ENCODE measurements at regions not wholly inside any gene's neighbourhood (a gene's known extent, or its start where the extent isn't known, plus 50 kb on each side); places are given as distances from the start of the nearest gene placed in this dataset.

DNA sequence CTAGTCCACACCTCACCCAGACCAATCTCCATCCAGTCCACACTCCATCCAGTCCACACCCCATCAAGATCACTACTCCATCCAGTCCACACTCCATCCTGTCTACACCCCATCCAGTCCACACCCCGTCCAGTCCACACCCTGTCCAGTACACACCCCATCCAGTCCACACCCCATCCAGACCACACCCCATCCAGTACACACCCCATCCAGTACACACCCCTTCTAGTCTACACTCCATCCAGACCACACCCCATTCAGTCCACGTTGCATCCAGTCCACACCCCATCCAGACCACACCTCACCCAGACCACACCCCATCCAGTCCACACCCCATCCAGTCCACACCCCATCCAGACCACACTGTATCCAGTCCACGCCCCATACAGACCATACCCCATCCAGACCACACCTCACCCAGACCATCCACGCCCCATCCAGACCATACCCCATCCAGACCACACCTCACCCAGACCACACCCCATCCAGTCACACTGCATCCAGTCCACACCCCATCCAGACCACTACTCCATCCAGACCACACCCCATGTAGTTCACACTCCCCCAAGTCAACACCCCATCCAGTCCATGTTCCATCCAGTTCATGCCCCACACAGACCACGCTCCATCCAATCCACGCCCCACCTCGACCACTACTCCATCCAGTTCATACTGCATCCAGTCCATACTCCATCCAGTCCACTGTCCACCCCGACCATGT lies 116.6 kb upstream of the RTL1 start:
- H3K27ac ChIP-seq (ENCODE audit: low read length), result no peak overlapping the region
- BruUV-seq (replicated peaks), result no TSS peak
- POLR2A ChIA-PET, result no interaction called here
- H3K27me3 ChIP-seq (ENCODE audit: control insufficient read depth, insufficient read depth, low read length), result no peaks in the 10 kb centered on the region
- DNase-seq (ENCODE audit: low read depth, low spot score) (no peak), ATAC-seq (peak; percentile 28)
- TF ChIP-seq SIN3A (IDR thresholded peaks at IDR 0.05; ENCODE audit: borderline replicate concordance, insufficient read depth, low read depth, low read length), result no peak
- TF ChIP-seq, protein P1, sequence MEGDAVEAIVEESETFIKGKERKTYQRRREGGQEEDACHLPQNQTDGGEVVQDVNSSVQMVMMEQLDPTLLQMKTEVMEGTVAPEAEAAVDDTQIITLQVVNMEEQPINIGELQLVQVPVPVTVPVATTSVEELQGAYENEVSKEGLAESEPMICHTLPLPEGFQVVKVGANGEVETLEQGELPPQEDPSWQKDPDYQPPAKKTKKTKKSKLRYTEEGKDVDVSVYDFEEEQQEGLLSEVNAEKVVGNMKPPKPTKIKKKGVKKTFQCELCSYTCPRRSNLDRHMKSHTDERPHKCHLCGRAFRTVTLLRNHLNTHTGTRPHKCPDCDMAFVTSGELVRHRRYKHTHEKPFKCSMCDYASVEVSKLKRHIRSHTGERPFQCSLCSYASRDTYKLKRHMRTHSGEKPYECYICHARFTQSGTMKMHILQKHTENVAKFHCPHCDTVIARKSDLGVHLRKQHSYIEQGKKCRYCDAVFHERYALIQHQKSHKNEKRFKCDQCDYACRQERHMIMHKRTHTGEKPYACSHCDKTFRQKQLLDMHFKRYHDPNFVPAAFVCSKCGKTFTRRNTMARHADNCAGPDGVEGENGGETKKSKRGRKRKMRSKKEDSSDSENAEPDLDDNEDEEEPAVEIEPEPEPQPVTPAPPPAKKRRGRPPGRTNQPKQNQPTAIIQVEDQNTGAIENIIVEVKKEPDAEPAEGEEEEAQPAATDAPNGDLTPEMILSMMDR (IDR thresholded peaks at IDR 0.05), result no peak
- TF ChIP-seq, protein P2, sequence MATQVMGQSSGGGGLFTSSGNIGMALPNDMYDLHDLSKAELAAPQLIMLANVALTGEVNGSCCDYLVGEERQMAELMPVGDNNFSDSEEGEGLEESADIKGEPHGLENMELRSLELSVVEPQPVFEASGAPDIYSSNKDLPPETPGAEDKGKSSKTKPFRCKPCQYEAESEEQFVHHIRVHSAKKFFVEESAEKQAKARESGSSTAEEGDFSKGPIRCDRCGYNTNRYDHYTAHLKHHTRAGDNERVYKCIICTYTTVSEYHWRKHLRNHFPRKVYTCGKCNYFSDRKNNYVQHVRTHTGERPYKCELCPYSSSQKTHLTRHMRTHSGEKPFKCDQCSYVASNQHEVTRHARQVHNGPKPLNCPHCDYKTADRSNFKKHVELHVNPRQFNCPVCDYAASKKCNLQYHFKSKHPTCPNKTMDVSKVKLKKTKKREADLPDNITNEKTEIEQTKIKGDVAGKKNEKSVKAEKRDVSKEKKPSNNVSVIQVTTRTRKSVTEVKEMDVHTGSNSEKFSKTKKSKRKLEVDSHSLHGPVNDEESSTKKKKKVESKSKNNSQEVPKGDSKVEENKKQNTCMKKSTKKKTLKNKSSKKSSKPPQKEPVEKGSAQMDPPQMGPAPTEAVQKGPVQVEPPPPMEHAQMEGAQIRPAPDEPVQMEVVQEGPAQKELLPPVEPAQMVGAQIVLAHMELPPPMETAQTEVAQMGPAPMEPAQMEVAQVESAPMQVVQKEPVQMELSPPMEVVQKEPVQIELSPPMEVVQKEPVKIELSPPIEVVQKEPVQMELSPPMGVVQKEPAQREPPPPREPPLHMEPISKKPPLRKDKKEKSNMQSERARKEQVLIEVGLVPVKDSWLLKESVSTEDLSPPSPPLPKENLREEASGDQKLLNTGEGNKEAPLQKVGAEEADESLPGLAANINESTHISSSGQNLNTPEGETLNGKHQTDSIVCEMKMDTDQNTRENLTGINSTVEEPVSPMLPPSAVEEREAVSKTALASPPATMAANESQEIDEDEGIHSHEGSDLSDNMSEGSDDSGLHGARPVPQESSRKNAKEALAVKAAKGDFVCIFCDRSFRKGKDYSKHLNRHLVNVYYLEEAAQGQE (IDR thresholded peaks at IDR 0.05; ENCODE audit: insufficient read depth in 1 of 2, low read depth in 2 of 2, low read length in 1 of 2), result no peak
- intact Hi-C loops (cut with micrococcal nuclease; ENCODE audit: unreplicated experiment), result no loop called here
- in situ Hi-C loops (cut with HindIII; ENCODE audit: low pct_unique_long_range_greater_than_20kb, low sequenced_read_pairs), result no loop called here
- H3K36me3 ChIP-seq (ENCODE audit: control insufficient read depth, insufficient read depth, low read length), result no peaks in the 10 kb centered on the region
- CTCF ChIA-PET, result no interaction called here
- no peak overlapping the region for H3K4me3 ChIP-seq (ENCODE audit: low read depth in 2 of 2, low read length in 2 of 2)
- no peaks in the 10 kb centered on the region for H3K4me1 ChIP-seq (ENCODE audit: control insufficient read depth, insufficient read depth, low read length)
- no peaks in the 10 kb centered on the region for H3K9me3 ChIP-seq (ENCODE audit: control insufficient read depth, insufficient read depth, low read depth, low read length)

DNA sequence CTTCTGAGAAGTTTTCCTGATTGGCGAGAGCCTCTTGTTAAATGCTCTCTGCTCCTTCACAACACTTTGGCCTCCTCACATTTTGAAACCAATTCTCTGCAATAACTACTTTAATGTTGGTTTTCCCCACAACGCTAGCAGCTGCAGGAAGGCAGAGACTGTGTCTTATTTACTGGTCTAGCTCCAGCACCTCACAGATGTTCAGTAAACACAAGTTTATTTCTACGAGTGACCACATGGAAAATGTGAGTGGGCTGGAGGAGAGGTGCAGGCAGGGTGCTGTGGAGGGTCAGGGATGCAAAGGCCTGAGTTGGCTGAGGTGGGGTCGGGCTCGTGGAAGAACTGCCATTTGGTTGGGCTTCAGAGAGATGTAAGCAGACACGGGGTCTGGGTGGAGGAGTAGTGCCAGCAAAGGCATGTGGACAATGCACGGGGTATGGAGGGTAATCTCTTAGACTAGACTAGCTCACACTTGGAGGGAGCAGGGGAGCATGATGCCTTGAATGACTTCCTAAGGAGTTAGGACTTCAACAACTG lies 117.4 kb upstream of the RTL1 start:
- ChIA-PET CTCF (no interaction called here), POLR2A (no interaction called here)
- H3K4me3 ChIP-seq (ENCODE audit: low read depth in 2 of 2, low read length in 2 of 2), result no peak overlapping the region
- no peak overlapping the region for H3K27ac ChIP-seq (ENCODE audit: low read length)
- TF ChIP-seq TCF7L2 (IDR thresholded peaks at IDR 0.05; ENCODE audit: low read depth, low read length) (no peak), POLR2AphosphoS5 (IDR thresholded peaks at IDR 0.05; ENCODE audit: low read depth, low read length) (no peak), SIN3A (IDR thresholded peaks at IDR 0.05; ENCODE audit: borderline replicate concordance, insufficient read depth, low read depth, low read length) (no peak)
- TF ChIP-seq, protein P2 (IDR thresholded peaks at IDR 0.05; ENCODE audit: insufficient read depth in 1 of 2, low read depth in 2 of 2, low read length in 1 of 2), result no peak
- TF ChIP-seq, protein P1 (IDR thresholded peaks at IDR 0.05), result no peak
- DNase-seq (ENCODE audit: low read depth, low spot score) (no peak), ATAC-seq (no peak)
- no peaks in the 10 kb centered on the region for H3K9me3 ChIP-seq (ENCODE audit: control insufficient read depth, insufficient read depth, low read depth, low read length)
- no peaks in the 10 kb centered on the region for H3K4me1 ChIP-seq (ENCODE audit: control insufficient read depth, insufficient read depth, low read length)
- BruUV-seq (replicated peaks), result no TSS peak
- intact Hi-C loops (cut with micrococcal nuclease; ENCODE audit: unreplicated experiment) (no loop called here), in situ Hi-C loops (cut with HindIII; ENCODE audit: low pct_unique_long_range_greater_than_20kb, low sequenced_read_pairs) (no loop called here)
- H3K36me3 ChIP-seq (ENCODE audit: control insufficient read depth, insufficient read depth, low read length), result no peaks in the 10 kb centered on the region
- H3K27me3 ChIP-seq (ENCODE audit: control insufficient read depth, insufficient read depth, low read length), result no peaks in the 10 kb centered on the region

All from Panc1 (cell line).